A549 (cell line): ENCODE measurements at regions not wholly inside any gene's neighbourhood (a gene's known extent, or its start where the extent isn't known, plus 50 kb on each side); places are given as distances from the start of the nearest gene placed in this dataset.

Source experiments
- EHMT2 ChIP-seq: fragments of 200-600 bp; sonication (generic); IDR thresholded peaks from 2 replicates; pipeline ENCODE4 v1.6.1; 2016; ENCODE audit warnings: antibody characterized with exemption, low read depth, mild to moderate bottlenecking, moderate library complexity
- EP300 ChIP-seq, 2 experiments: fragments of >200 bp; sonication (Bioruptor Twin); formaldehyde crosslinking; IDR thresholded peaks; 2 replicates in 1 of 2; 3 replicates in 1 of 2; pipeline ENCODE4 v1.6.1; 2016 to 2017
- HEYL ChIP-seq: fragments of 250-450 bp; sonication (Bioruptor Pico); IDR thresholded peaks from 2 replicates; pipeline ENCODE4 v1.8.0; 2021; ENCODE audit warnings: mild to moderate bottlenecking, moderate library complexity
- HOXB5 ChIP-seq: fragments of 250-450 bp; sonication (Bioruptor Pico); IDR thresholded peaks from 2 replicates; pipeline ENCODE4 v1.5.0; 2020; ENCODE audit warnings: mild to moderate bottlenecking, moderate library complexity
- KDM5A ChIP-seq: fragments of 200-600 bp; sonication (generic); IDR thresholded peaks from 2 replicates; pipeline ENCODE4 v1.6.1; 2016; ENCODE audit warnings: antibody characterized with exemption, mild to moderate bottlenecking
- MYC ChIP-seq: IDR thresholded peaks from 2 replicates; pipeline ENCODE4 v1.6.1; 2012; ENCODE audit warnings: mild to moderate bottlenecking, inconsistent platforms, low read length, improper control_type of control experiment, borderline replicate concordance
- POLR2A ChIP-seq: IDR thresholded peaks from 2 replicates; pipeline ENCODE4 v1.6.1; 2012; ENCODE audit warnings: mild to moderate bottlenecking, low read length
- POLR2AphosphoS2 ChIP-seq: conservative IDR thresholded peaks from 2 replicates; pipeline ENCODE4 v1.6.1; 2012; ENCODE audit warnings: low read length, improper control_type of control experiment, inconsistent platforms
- RAD21 ChIP-seq, 2 experiments: fragments of >200 bp in 1 of 2; sonication (Bioruptor Twin) in 1 of 2; formaldehyde crosslinking in 1 of 2; IDR thresholded peaks in 1 of 2; conservative IDR thresholded peaks in 1 of 2; 2 replicates in 1 of 2; 3 replicates in 1 of 2; pipeline ENCODE4 v1.6.1; 2012 to 2018; ENCODE audit warnings: inconsistent platforms in 1 of 2
- TF ChIP-seq, protein P1 (sequence below): fragments of 150-350 bp; IDR thresholded peaks from 2 replicates; pipeline ENCODE4 v1.6.1; 2014; ENCODE audit warnings: low read depth, mild to moderate bottlenecking, low read length
- TF ChIP-seq, protein P2 (sequence below): fragments of >200 bp; sonication (Bioruptor Twin); formaldehyde crosslinking; IDR thresholded peaks from 3 replicates; pipeline ENCODE4 v1.5.1; 2016
- TF ChIP-seq, protein P3 (sequence below): fragments of 450-650 bp; IDR thresholded peaks from 2 replicates; pipeline ENCODE4 v1.6.1; 2014; ENCODE audit warnings: antibody characterized with exemption

DNA sequence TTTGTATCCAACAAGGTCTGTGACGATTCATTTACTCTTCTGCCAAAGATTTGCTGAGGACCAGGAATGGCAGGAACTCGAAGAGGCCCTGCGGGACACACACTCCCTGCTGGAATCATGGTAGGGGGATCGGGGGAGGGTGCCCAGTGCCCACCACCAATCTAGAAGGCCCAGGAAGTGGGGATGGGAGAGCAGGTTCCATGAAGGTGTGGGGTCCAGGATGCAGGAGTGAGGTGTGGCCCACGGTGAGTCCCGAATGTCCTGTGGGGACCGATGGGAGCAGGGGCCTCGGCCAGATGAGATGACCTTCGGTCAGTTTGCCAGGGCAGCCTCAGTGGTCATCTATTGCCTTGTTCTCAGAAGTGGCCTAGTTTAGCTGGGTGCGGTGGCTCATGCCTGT lies 492.7 kb downstream of the BRD1 start:
- TF ChIP-seq HEYL (CRISPR knock-in tag) (no peak), POLR2AphosphoS2 (no peak), KDM5A (no peak), EHMT2 (no peak), HOXB5 (CRISPR knock-in tag) (no peak), MYC (no peak), RAD21 (conservative IDR thresholded peaks at IDR 0.05 in 1 of 2, IDR thresholded peaks at IDR 0.05 in 1 of 2) (no peak), POLR2A (no peak), EP300 (IDR thresholded peaks at IDR 0.05) (no peak)
- TF ChIP-seq, protein P1, sequence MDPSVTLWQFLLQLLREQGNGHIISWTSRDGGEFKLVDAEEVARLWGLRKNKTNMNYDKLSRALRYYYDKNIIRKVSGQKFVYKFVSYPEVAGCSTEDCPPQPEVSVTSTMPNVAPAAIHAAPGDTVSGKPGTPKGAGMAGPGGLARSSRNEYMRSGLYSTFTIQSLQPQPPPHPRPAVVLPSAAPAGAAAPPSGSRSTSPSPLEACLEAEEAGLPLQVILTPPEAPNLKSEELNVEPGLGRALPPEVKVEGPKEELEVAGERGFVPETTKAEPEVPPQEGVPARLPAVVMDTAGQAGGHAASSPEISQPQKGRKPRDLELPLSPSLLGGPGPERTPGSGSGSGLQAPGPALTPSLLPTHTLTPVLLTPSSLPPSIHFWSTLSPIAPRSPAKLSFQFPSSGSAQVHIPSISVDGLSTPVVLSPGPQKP: no peak
- TF ChIP-seq, protein P2, sequence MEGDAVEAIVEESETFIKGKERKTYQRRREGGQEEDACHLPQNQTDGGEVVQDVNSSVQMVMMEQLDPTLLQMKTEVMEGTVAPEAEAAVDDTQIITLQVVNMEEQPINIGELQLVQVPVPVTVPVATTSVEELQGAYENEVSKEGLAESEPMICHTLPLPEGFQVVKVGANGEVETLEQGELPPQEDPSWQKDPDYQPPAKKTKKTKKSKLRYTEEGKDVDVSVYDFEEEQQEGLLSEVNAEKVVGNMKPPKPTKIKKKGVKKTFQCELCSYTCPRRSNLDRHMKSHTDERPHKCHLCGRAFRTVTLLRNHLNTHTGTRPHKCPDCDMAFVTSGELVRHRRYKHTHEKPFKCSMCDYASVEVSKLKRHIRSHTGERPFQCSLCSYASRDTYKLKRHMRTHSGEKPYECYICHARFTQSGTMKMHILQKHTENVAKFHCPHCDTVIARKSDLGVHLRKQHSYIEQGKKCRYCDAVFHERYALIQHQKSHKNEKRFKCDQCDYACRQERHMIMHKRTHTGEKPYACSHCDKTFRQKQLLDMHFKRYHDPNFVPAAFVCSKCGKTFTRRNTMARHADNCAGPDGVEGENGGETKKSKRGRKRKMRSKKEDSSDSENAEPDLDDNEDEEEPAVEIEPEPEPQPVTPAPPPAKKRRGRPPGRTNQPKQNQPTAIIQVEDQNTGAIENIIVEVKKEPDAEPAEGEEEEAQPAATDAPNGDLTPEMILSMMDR: no peak
- TF ChIP-seq, protein P3, sequence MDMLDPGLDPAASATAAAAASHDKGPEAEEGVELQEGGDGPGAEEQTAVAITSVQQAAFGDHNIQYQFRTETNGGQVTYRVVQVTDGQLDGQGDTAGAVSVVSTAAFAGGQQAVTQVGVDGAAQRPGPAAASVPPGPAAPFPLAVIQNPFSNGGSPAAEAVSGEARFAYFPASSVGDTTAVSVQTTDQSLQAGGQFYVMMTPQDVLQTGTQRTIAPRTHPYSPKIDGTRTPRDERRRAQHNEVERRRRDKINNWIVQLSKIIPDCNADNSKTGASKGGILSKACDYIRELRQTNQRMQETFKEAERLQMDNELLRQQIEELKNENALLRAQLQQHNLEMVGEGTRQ: no peak
